Caco-2 (cell line): ENCODE measurements at regions not wholly inside any gene's neighbourhood (a gene's known extent, or its start where the extent isn't known, plus 50 kb on each side); places are given as distances from the start of the nearest gene placed in this dataset.

Experiments
- BruUV-seq: library from RNA; stranded (reverse); fragments of 400-500 nt; replicated peaks from 2 replicates; lab custom pipeline; 2021; lab: Mats Ljungman, UMichigan
- CTCF ChIA-PET: fragments of 300-600 bp; sonication (Branson Sonifier 250); formaldehyde crosslinking; loops from one replicate; lab custom pipeline; 2022; ENCODE audit warnings: antibody characterized with exemption; lab: Charles Lee
- POLR2A ChIA-PET: fragments of 300-600 bp; sonication (Branson Sonifier 250); formaldehyde crosslinking; loops from one replicate; lab custom pipeline; 2022; ENCODE audit warnings: antibody characterized with exemption; lab: Charles Lee
- DNase-seq, 2 experiments: peaks; one replicate each; pipeline versions ENCODE4 v3.0.0 to v3.0.0-alpha.2; 2020 to 2022
- H3K27me3 ChIP-seq: replicated peaks from 2 replicates; pipeline ENCODE4 v1.6.0; 2011; ENCODE audit warnings: low read length; ENCODE audit not compliant: control insufficient read depth, insufficient read depth
- H3K36me3 ChIP-seq: 2 replicates; pipeline ENCODE4 v1.5.1; 2011; ENCODE audit warnings: low read length; ENCODE audit not compliant: control insufficient read depth, insufficient read depth
- H3K4me1 ChIP-seq: fragments of 250-450 bp; sonication (Bioruptor Pico); 2 replicates; pipeline ENCODE4 v1.5.1; 2020; ENCODE audit warnings: mild to moderate bottlenecking
- H3K4me3 ChIP-seq: 2 replicates; pipeline ENCODE4 v1.5.1; 2011; ENCODE audit warnings: low read depth, mild to moderate bottlenecking, control low read depth, low read length
- H3K9me3 ChIP-seq: fragments of 250-450 bp; sonication (Bioruptor Pico); 2 replicates; pipeline ENCODE4 v1.5.1; 2020; ENCODE audit warnings: mild to moderate bottlenecking, moderate library complexity
- H3K27ac Mint-ChIP-seq: one replicate; pipeline ENCODE4 v1.8.0; 2022; ENCODE audit warnings: mixed read lengths; ENCODE audit not compliant: unreplicated experiment
- H3K27me3 Mint-ChIP-seq: one replicate; pipeline ENCODE4 v1.8.0; 2022; ENCODE audit warnings: mixed read lengths; ENCODE audit not compliant: insufficient read depth, unreplicated experiment
- H3K36me3 Mint-ChIP-seq: one replicate; pipeline ENCODE4 v1.8.0; 2022; ENCODE audit warnings: mild to moderate bottlenecking, mixed read lengths; ENCODE audit not compliant: insufficient read depth, unreplicated experiment
- H3K4me1 Mint-ChIP-seq: one replicate; pipeline ENCODE4 v1.8.0; 2022; ENCODE audit warnings: low read depth, mixed read lengths; ENCODE audit not compliant: unreplicated experiment
- H3K4me3 Mint-ChIP-seq: one replicate; pipeline ENCODE4 v1.8.0; 2022; ENCODE audit warnings: mild to moderate bottlenecking, moderate library complexity, mixed read lengths; ENCODE audit not compliant: unreplicated experiment
- H3K9me3 Mint-ChIP-seq: one replicate; pipeline ENCODE4 v1.8.0; 2022; ENCODE audit warnings: mixed read lengths; ENCODE audit not compliant: unreplicated experiment
- intact Hi-C: fragments of 100-400 bp; cut with micrococcal nuclease; formaldehyde crosslinking; loops from one replicate; pipeline ENCODE4 v1.10.0; 2022; ENCODE audit not compliant: unreplicated experiment
- TF ChIP-seq, protein P1 (sequence below), 2 experiments: fragments of 200-600 bp in 1 of 2; IDR thresholded peaks; 1 replicate in 1 of 2; 2 replicates in 1 of 2; pipeline versions ENCODE4 v1.5.1 to v1.8.0; 2011 to 2022; ENCODE audit warnings: antibody characterized with exemption in 1 of 2, control low read depth in 1 of 2, inconsistent platforms in 1 of 2, low read depth in 1 of 2, low read length in 1 of 2, mild to moderate bottlenecking in 1 of 2, moderate library complexity in 1 of 2; ENCODE audit not compliant: insufficient read depth in 1 of 2, severe bottlenecking in 1 of 2, unreplicated experiment in 1 of 2

- CTCF ChIA-PET: no interaction called here
- no TSS peak for BruUV-seq
- Histone ChIP-seq H3K36me3 (no peaks in the 10 kb centered on the region), H3K4me3 (no peak overlapping the region), H3K27me3 (no peaks in the 10 kb centered on the region; the same call in none of the 2 replicates), H3K4me1 (peaks cover 10% of the 10 kb centered on the region), H3K9me3 (no peaks in the 10 kb centered on the region)
- peaks cover 26% of the 10 kb centered on the region for H3K4me1 Mint-ChIP-seq
- H3K4me3 Mint-ChIP-seq: no peak overlapping the region
- no peak overlapping the region for H3K27ac Mint-ChIP-seq
- POLR2A ChIA-PET: no interaction called here
- no peaks in the 10 kb centered on the region for H3K9me3 Mint-ChIP-seq
- TF ChIP-seq, protein P1, sequence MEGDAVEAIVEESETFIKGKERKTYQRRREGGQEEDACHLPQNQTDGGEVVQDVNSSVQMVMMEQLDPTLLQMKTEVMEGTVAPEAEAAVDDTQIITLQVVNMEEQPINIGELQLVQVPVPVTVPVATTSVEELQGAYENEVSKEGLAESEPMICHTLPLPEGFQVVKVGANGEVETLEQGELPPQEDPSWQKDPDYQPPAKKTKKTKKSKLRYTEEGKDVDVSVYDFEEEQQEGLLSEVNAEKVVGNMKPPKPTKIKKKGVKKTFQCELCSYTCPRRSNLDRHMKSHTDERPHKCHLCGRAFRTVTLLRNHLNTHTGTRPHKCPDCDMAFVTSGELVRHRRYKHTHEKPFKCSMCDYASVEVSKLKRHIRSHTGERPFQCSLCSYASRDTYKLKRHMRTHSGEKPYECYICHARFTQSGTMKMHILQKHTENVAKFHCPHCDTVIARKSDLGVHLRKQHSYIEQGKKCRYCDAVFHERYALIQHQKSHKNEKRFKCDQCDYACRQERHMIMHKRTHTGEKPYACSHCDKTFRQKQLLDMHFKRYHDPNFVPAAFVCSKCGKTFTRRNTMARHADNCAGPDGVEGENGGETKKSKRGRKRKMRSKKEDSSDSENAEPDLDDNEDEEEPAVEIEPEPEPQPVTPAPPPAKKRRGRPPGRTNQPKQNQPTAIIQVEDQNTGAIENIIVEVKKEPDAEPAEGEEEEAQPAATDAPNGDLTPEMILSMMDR (IDR thresholded peaks at IDR 0.05; ENCODE audit: insufficient read depth in 1 of 2, low read depth in 1 of 2, low read length in 1 of 2, severe bottlenecking in 1 of 2, unreplicated experiment in 1 of 2): no peak
- intact Hi-C loops: no loop called here
- no peaks in the 10 kb centered on the region for H3K36me3 Mint-ChIP-seq
- H3K27me3 Mint-ChIP-seq: no peaks in the 10 kb centered on the region
- DNase-seq: no peak
Measured at GRCh38 chr3:109897734-109898133, 560.4 kb upstream of the DPPA4 start.

GRCh38 chr3:109899925-109900324 lies 562.6 kb upstream of the DPPA4 start:
- no peaks in the 10 kb centered on the region for H3K27me3 Mint-ChIP-seq
- TF ChIP-seq, protein P1 (IDR thresholded peaks at IDR 0.05; ENCODE audit: insufficient read depth in 1 of 2, low read depth in 1 of 2, low read length in 1 of 2, severe bottlenecking in 1 of 2, unreplicated experiment in 1 of 2): no peak
- peaks cover 21% of the 10 kb centered on the region for H3K4me1 ChIP-seq
- no peak for DNase-seq
- H3K4me3 ChIP-seq: no peak overlapping the region
- H3K36me3 ChIP-seq: no peaks in the 10 kb centered on the region
- no TSS peak for BruUV-seq
- no peaks in the 10 kb centered on the region for H3K9me3 Mint-ChIP-seq
- intact Hi-C loops: no loop called here
- H3K36me3 Mint-ChIP-seq: no peaks in the 10 kb centered on the region
- H3K9me3 ChIP-seq: peaks cover 5% of the 10 kb centered on the region; the same call in 1 of the 2 replicates
- no peak overlapping the region for H3K4me3 Mint-ChIP-seq
- H3K4me1 Mint-ChIP-seq: peaks cover 27% of the 10 kb centered on the region
- ChIA-PET CTCF (no interaction called here), POLR2A (no interaction called here)
- H3K27ac Mint-ChIP-seq: no peak overlapping the region
- no peaks in the 10 kb centered on the region; the same call in none of the 2 replicates for H3K27me3 ChIP-seq

DNA sequence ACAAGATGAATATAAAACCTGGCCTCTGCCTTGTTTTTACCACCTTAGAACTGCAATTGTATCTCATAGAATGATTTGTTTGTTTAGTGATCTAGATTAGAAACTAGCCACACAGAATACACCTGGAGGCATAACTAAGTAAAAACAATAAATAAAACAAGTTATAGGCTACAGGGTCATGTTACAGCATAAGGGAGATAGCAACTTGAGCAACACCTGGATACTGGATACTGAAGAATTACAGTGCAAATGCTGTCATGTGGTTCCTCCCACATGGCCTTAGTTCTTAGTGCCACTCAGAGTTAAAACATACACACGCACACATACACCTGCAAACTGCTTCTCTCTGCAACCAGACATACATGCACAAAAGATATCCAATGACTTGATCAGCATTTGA lies 563.4 kb upstream of the DPPA4 start:
- no peaks in the 10 kb centered on the region for H3K27me3 Mint-ChIP-seq

More for the DNA sequence above, 563.4 kb upstream of the DPPA4 start:
- TF ChIP-seq, protein P1 (IDR thresholded peaks at IDR 0.05; ENCODE audit: insufficient read depth in 1 of 2, low read depth in 1 of 2, low read length in 1 of 2, severe bottlenecking in 1 of 2, unreplicated experiment in 1 of 2): no peak
- no peak for DNase-seq
- Mint-ChIP-seq H3K4me1 (peaks cover 27% of the 10 kb centered on the region), H3K9me3 (no peaks in the 10 kb centered on the region), H3K36me3 (no peaks in the 10 kb centered on the region), H3K4me3 (no peak overlapping the region), H3K27ac (no peak overlapping the region)
- ChIA-PET POLR2A (no interaction called here), CTCF (no interaction called here)
- H3K36me3 ChIP-seq: no peaks in the 10 kb centered on the region
- BruUV-seq: no TSS peak
- peaks cover 21% of the 10 kb centered on the region for H3K4me1 ChIP-seq
- intact Hi-C loops: no loop called here
- no peaks in the 10 kb centered on the region; the same call in none of the 2 replicates for H3K27me3 ChIP-seq
- peaks cover 14% of the 10 kb centered on the region for H3K9me3 ChIP-seq
- H3K4me3 ChIP-seq: no peak overlapping the region
